ENCODE measurements at regions not wholly inside any gene's neighbourhood (a gene's known extent, or its start where the extent isn't known, plus 50 kb on each side); places are given as distances from the start of the nearest gene placed in this dataset.
A peak's percentile ranks its signal among the peaks of the same experiment; 100 is the strongest.

GRCh38 chr20:50344232-50345071, 153.8 kb downstream of the CEBPB start:
- Mint-ChIP-seq H3K4me3 (no peak overlapping the region), H3K36me3 (ENCODE audit: low read depth) (peaks cover 1% of the 10 kb centered on the region), H3K4me1 (ENCODE audit: low read depth) (peaks cover 52% of the 10 kb centered on the region), H3K27ac (no peak overlapping the region), H3K9me3 (no peaks in the 10 kb centered on the region), H3K27me3 (ENCODE audit: low read depth) (no peaks in the 10 kb centered on the region)

DNA sequence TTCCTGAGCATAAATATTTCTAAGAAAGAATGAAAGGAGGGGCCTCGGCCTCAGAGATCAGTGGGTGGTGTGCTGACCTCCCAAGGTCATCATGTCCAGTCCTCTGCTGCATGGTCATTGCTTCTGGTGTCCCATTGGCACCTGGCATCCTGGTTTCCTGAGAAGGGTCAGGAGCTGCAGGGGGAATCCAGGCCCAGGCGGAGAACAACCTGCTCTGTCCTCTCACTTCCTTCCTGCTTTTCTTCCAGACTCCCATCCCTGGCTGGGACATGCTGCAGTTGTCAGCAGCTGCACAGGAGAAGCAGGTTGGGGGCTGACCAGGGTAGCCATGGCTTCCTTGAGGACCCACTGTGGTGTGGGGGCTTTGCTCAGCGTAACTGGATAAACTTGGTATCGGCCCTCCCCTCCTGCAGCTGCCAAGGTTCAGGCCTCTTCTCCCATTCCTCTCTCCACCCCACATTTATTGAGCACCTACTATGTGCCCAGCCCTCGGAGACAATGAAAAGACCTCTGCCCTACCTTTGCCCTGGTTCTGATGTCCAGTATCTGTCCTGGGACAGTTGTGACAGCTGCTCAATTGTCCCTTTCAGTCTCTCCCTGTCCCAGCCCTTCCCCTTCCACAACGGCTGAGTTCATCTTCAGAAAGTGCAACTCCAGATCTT, 155.2 kb downstream of the CEBPB start:
- Mint-ChIP-seq H3K36me3 (ENCODE audit: low read depth) (peaks cover 1% of the 10 kb centered on the region), H3K9me3 (no peaks in the 10 kb centered on the region), H3K27ac (no peak overlapping the region), H3K4me1 (ENCODE audit: low read depth) (peaks cover 46% of the 10 kb centered on the region), H3K4me3 (no peak overlapping the region), H3K27me3 (ENCODE audit: low read depth) (no peaks in the 10 kb centered on the region)

DNA sequence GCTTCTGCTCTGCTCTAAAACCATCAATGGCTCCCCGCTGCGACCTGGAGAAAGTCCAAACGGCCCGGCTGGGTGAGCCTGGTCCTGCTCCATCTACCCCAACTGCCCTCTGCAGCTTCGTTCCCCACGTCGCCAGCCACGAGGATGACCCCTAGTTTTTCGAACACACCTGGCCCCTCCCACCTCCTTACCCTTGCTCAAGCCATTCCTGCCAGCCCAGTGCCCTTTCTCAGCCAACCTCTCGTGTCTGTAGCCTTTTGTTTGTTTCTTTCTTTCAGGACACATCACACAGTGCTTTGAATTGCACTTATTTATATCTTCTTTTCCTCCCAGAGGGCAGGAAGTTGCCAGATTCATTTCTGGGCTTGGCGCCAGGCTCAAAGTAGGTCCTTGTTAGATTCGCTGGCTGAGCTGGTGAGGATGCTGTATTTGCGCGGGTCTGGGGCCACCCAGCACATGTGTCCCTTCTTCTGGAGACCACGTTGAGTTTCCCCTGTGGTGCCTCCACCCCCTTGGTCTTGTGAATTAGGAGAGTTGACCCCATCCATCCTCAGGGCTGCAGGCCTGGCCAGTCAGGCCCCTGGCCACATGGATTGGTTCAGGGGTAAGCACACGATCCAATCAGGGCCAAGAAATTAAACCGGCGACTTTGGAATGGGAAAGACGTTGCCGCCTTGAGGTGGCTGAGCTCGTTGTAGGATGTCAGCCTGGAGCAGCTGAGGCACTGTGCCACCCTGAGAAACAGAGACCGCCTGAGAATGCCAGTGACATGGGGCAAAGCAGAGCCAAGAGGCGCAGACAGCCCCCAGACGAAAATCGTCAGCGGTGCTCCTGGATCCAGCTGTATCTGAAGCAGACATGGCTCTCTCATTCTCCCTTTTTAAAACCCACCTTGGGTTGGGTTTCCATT, 156.0 kb downstream of the CEBPB start:
- H3K4me3 Mint-ChIP-seq = no peak overlapping the region
- H3K27ac Mint-ChIP-seq = peak overlapping the region; percentile 37
- peaks cover 1% of the 10 kb centered on the region for H3K36me3 Mint-ChIP-seq (ENCODE audit: low read depth)
- no peaks in the 10 kb centered on the region for H3K27me3 Mint-ChIP-seq (ENCODE audit: low read depth)
- H3K9me3 Mint-ChIP-seq = no peaks in the 10 kb centered on the region
- H3K4me1 Mint-ChIP-seq (ENCODE audit: low read depth) = peaks cover 44% of the 10 kb centered on the region

GRCh38 chr20:50347284-50348063, 156.8 kb downstream of the CEBPB start:
- Mint-ChIP-seq H3K36me3 (ENCODE audit: low read depth) (peaks cover 1% of the 10 kb centered on the region), H3K9me3 (no peaks in the 10 kb centered on the region), H3K4me3 (no peak overlapping the region), H3K27me3 (ENCODE audit: low read depth) (no peaks in the 10 kb centered on the region), H3K27ac (peak overlapping the region; percentile 16), H3K4me1 (ENCODE audit: low read depth) (peaks cover 44% of the 10 kb centered on the region)

DNA sequence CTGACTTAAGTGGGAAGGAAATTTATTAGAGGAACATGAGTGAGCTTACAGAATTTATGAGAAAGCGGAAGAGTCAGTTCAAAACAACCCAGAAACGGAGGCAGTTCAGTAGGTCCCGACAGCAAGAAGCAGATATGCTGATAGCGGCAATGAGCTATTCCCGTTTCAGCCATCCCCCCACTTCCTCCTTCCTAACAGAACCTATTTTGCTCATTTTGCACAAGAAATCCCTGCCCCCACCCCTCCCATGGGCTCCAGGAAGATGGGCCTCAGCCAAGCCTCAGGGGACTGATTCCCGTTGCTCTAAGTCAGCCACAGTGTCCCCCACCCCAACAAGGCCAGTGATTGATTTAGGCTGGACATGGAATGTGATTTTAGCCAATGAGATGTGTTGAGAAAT, 157.5 kb downstream of the CEBPB start:
- Mint-ChIP-seq H3K9me3 (no peaks in the 10 kb centered on the region), H3K4me1 (ENCODE audit: low read depth) (peaks cover 42% of the 10 kb centered on the region), H3K4me3 (no peak overlapping the region), H3K27me3 (ENCODE audit: low read depth) (no peaks in the 10 kb centered on the region), H3K36me3 (ENCODE audit: low read depth) (peaks cover 1% of the 10 kb centered on the region), H3K27ac (peak overlapping the region; percentile 16)

- Mint-ChIP-seq H3K9me3 (no peaks in the 10 kb centered on the region), H3K4me1 (ENCODE audit: low read depth) (peaks cover 40% of the 10 kb centered on the region), H3K27me3 (ENCODE audit: low read depth) (no peaks in the 10 kb centered on the region), H3K36me3 (ENCODE audit: low read depth) (peaks cover 1% of the 10 kb centered on the region), H3K4me3 (no peak overlapping the region), H3K27ac (no peak overlapping the region)
Measured at GRCh38 chr20:50350510-50351249, 159.5 kb upstream of the PTPN1 start.

- Mint-ChIP-seq H3K27me3 (ENCODE audit: low read depth) (no peaks in the 10 kb centered on the region), H3K36me3 (ENCODE audit: low read depth) (peaks cover 1% of the 10 kb centered on the region), H3K27ac (no peak overlapping the region), H3K9me3 (no peaks in the 10 kb centered on the region), H3K4me1 (ENCODE audit: low read depth) (peaks cover 33% of the 10 kb centered on the region), H3K4me3 (no peak overlapping the region)
Measured at GRCh38 chr20:50351541-50351940, 158.6 kb upstream of the PTPN1 start.

DNA sequence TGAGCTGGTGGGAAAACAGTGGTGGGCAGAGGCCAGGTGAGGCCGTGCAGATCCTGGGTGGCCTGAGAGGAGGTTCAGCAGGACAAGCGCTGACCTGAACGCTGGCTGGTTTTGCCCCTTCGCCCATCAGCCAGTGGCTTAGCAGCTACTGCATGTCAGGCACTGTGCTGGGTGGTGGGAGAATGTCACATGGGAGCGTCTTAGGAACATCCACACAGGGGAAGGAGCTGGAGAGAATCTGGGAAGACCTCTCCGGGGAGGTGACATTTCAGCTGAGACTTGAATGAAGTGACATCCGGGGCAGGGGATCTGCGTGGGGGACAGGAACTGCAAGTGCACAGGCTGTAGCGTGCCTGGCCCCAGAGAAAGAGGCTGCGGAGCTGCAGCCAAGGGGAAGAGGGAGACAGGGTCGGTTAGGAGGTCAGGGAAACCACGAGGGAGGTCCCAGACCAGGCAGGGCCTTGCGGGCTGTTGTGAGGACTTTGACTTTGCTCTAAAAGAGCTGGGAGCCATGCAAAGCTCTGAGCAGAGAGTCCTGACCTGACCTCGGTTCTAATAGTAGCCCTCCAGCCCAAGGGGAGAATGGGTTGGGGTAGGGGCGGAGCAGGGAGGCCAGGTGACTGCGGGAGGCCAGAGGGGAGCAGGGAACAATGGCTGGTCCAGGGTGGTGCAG, 156.8 kb upstream of the PTPN1 start:
- H3K27ac Mint-ChIP-seq = peak overlapping the region; percentile 62
- H3K9me3 Mint-ChIP-seq = no peaks in the 10 kb centered on the region
- no peak overlapping the region for H3K4me3 Mint-ChIP-seq
- peaks cover 1% of the 10 kb centered on the region for H3K36me3 Mint-ChIP-seq (ENCODE audit: low read depth)
- peaks cover 25% of the 10 kb centered on the region for H3K4me1 Mint-ChIP-seq (ENCODE audit: low read depth)
- no peaks in the 10 kb centered on the region for H3K27me3 Mint-ChIP-seq (ENCODE audit: low read depth)

GRCh38 chr20:50354721-50355589, 155.2 kb upstream of the PTPN1 start:
- H3K4me3 Mint-ChIP-seq = no peak overlapping the region
- H3K27me3 Mint-ChIP-seq (ENCODE audit: low read depth) = peaks cover 5% of the 10 kb centered on the region
- H3K4me1 Mint-ChIP-seq (ENCODE audit: low read depth) = peaks cover 17% of the 10 kb centered on the region
- H3K27ac Mint-ChIP-seq = no peak overlapping the region
- no peaks in the 10 kb centered on the region for H3K9me3 Mint-ChIP-seq
- H3K36me3 Mint-ChIP-seq (ENCODE audit: low read depth) = no peaks in the 10 kb centered on the region

- H3K9me3 Mint-ChIP-seq = no peaks in the 10 kb centered on the region
- no peak overlapping the region for H3K4me3 Mint-ChIP-seq
- H3K27ac Mint-ChIP-seq = no peak overlapping the region
- no peaks in the 10 kb centered on the region for H3K36me3 Mint-ChIP-seq (ENCODE audit: low read depth)
- H3K27me3 Mint-ChIP-seq (ENCODE audit: low read depth) = peaks cover 5% of the 10 kb centered on the region
- peaks cover 14% of the 10 kb centered on the region for H3K4me1 Mint-ChIP-seq (ENCODE audit: low read depth)
Measured at GRCh38 chr20:50355590-50356524, 154.3 kb upstream of the PTPN1 start.

DNA sequence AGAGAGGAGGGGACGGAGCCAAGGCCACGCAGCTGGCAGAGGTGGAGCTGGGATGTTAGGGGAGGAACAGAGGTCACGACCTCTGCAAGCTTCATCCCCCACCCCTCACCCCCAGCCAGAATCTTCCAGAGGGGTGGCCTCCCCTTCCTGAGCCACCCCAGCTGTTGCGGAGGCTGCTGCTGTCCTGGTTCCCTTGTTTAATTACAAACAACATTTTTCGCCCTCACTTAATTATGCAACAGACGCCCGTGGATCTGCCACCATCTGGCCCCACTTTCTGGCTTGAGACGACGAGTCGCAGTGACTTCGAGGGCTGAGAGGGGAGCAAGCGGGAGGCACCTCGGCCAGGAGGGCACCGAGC, 153.7 kb upstream of the PTPN1 start:
- H3K27me3 Mint-ChIP-seq (ENCODE audit: low read depth) = peaks cover 5% of the 10 kb centered on the region
- no peaks in the 10 kb centered on the region for H3K9me3 Mint-ChIP-seq
- peaks cover 14% of the 10 kb centered on the region for H3K4me1 Mint-ChIP-seq (ENCODE audit: low read depth)
- no peak overlapping the region for H3K27ac Mint-ChIP-seq
- H3K4me3 Mint-ChIP-seq = no peak overlapping the region
- H3K36me3 Mint-ChIP-seq (ENCODE audit: low read depth) = no peaks in the 10 kb centered on the region
